Esophagus mucosa (tissue), 1 donor: ENCODE measurements at regions not wholly inside any gene's neighbourhood (a gene's known extent, or its start where the extent isn't known, plus 50 kb on each side); places are given as distances from the start of the nearest gene placed in this dataset.

Experiments
- ATAC-seq: fragments of 200-7000 bp; cut with Tn5 transposase; one replicate; pipeline ENCODE4 v1.9.1; 2020
- donor health status: DM: yes; HTN: yes; CAD: no.

DNA sequence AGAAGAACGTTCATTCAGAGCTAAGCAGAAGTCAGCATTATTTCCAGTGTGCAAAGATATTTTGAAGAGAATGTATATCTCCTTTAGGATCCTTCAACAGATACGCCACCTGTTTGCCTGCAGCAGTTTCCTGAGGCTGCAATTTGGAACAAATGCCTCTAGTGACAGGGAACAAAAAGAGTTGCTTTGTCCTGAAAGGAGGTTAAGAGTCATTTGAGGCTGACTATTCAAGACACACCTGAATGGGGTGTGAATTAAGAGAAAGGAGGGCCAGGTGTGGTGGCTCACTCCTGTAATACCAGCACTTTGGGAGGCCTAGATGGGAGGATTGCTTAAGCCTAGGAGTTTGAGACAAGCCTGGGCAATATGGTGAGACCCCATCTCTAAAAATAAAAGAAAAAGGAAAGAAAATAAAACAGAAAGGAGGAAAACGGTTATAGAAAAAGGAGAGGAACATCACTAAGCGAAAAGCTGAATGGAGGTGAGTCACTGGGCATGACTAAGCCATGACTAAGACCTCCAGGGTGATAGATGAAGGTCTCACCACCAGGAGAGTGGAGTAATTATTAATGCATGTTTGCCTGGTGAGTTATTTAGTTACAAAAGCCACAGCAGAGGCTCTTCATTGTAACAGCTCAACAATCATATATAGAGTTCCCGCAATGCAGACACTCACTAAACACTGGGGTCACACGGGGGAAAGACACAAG, 255.2 kb upstream of the TNC start:
- peak; percentile 96 for ATAC-seq

DNA sequence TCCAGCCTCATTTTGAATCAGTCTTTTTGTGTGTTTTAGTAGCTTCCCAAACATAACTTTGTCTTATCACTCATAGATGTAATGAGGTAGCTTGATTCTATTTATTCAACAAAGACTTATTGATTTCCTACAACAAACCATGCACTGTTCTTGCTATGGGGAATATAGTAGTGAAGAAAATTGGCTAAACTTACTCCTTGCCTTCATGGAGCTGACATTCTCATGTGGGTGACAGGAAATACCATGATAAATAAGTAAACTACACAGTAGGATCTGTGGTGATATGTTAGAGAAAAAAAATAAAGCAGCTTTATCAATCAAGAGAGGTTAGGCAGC, 255.7 kb upstream of the TNC start:
- no peak for ATAC-seq

DNA sequence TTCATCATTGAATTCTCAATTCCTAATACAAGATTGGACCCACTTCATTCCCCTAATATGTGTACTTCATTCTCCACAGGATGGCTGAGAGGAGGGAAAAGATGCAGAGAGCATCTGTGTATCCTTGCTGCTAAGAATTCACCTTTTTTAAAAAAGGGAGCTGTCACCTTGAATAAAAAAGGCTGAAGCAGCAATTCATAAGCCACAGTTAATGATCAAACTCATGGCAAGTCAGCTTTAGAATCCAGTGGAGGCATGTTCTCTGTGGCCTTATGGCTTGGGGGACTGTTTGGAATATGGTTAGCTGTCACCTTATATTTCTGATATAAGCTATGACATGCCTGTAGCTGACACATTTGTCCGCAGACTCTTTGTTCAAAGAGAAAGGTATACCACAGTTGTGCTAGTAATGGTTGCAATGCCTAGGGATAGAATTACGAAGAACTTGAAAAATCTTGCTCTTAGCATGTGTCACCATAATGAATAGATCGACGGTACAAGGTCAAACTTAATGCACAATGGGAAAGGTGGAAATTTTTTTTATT, 256.8 kb upstream of the TNC start:
- peak; percentile 35 for ATAC-seq

DNA sequence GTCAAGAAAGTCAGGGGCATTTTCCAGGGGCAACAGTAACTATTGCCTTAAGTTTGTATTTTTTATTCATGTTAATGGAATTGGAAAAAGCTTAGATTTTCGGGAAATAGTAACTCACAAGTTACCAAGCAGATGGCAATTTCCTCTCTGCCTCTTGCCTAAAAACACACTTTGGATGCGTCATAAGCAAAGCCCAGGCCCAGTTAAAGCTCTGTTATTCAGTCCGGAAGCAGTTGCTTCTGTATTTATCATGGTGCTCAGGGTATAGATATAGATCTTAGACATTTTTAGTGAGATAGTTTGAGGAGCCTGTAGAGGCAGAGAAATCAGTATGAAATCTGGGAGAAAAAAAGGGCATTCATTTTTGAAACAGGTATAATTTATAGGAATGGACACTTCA, 260.3 kb upstream of the TNC start:
- ATAC-seq: no peak

DNA sequence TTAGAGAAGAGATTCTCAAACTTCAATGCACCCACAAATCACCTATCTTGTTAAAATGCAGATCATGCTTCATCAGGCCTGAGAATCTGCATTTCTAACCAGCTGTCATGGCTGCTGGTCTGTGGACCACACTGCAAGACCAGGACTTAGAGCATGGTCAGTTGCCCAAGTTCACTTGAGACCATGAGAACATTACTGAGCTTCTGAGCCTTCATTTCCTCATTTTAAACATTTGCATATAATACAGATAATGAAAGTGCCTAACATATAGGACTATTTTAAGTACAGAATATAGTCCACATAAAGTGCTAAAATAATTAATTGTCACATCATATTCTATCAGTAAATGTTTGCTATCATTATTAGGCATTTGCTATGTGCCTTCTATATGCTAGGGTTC, 260.8 kb upstream of the TNC start:
- no peak for ATAC-seq

DNA sequence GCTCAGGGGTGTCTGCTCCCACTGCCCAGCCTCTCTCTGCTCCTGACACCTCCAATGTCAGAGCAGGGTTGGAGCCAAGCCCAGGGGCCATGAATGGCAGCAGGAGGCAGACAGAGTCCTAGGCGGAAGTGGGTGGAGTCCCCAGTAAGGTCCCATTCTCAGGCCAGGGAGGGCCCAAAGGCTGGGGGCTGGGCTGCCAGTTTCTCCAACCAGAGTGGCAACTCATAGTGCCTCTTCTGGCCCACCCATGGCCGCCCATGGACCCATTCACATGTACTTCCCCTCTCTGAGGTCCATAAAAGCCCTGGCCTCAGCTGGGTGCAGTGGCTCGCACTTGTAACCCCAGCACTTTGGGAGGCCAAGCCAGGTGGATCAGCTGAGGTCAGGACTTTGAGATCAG, 261.8 kb upstream of the TNC start:
- ATAC-seq: no peak

DNA sequence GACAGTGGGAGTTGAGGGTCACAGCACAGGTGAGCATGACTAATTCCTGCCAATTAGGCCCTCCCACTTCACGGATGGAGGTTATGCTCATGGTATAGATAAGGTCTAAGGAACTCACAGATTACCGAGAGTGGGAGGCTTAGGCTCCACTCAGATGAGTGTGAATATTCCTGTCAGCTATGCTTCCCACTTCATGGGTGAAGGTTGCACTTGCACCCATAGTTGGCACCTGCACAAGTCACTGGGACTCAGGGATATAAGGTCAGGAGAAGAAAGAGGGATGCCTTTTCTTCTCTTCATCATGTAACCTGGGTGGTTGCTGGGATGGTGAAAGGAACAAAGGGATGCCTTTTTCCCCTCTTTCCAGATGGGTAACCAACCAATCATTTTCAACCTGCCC, 264.9 kb upstream of the TNC start:
- no peak for ATAC-seq

DNA sequence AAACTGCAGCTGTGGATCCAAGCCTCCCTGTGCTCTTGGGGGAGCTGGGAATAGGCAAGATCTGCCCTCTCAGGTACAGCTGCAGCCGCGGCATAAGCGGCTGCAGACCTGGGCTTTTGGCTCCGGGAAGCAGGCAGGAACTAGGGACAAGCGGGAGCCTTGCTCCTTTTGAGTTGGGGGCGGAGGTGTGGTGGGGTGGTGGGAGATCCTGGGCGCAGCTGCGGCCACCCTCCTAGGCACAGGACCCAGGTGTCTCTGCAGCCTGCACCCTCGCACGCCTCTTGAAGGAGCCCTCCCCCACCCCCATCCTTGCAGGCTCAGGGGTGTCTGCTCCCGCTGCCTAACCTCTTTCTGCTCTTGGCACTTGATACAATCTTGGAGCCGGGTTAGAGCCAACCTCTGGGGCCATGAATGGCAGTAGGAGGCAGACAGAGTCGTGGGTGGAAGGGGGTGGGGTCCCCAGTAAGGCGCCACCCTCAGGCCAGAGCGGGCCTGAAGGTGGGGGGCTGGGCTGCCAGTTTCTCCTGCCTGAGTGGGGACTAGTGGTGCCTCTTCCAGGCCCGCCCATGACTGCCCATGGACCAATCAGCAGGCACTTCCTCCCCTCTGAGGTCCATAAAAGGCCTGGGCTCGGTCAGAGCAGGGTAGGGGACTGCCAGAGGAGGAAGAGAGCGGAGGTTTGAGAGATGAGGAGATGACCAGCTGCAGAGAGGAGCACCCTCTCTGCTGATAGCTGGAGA, 267.6 kb upstream of the TNC start:
- no peak for ATAC-seq

DNA sequence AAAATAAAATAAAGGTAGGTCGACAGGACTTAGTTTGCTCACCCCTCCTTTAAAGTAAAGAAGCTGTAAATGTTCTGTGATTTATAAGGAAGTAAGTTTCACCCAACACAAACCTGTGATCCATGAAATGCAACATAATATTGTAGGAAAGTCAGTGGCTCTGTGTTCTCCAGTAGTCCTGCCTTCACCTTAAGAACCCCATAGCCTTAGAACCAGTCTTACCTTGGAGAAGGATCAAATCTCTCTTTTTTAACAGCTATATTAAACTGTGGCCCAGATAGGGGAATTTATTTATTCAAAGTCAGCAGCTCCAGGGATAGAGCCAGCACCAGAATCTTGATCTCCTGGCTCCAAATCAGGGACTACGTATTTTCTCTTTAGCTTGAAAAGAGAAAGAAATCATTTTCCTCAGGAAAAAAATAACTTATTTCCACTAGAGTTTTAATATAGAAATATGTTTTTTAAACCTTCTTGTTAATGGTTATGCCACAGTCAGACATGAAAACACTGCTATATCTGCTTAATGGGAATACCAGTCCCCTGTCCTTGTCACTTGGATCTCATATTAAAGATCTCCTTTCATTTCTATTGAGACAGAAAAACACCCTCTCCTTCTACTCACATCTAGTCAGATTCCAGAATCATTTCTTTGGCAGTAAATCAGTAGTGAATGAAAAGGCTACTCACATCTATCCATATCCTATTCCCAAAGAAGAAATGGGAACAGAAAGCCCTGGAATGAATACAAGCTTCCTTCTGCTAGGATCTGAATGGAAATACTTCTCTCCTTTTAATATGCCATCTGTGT, 269.2 kb upstream of the TNC start:
- ATAC-seq: no peak

DNA sequence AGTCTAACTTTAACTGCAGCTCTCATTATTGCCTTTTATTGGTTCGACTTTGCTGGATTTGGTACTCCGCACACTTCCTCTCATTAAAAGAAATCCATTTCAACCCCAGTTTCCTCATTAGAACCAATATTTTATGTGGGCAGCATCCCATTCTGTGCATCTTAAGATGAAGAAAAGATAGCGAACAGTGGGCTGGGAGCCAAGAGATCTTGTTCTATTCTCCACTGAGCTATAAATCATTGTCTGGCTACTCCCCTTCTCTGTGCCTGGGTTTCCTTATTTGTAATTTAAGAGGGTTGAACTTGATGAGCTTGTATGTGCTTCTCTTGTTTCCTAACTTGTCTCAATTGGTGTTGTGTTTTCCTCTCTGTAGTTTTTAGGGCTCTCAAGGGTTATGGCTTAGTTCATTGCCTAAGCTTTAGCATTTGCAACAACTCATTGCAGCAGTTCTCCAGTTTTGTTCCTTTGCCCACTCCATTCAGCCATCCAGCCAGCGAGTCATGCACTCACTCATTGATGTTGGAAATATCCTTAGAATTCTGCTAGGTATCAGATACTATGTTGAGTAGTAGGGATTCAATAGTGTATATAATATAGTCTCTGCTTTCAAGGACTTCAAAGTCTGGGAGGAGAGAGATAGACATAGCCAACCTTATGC, 273.3 kb upstream of the TNC start:
- ATAC-seq: no peak

DNA sequence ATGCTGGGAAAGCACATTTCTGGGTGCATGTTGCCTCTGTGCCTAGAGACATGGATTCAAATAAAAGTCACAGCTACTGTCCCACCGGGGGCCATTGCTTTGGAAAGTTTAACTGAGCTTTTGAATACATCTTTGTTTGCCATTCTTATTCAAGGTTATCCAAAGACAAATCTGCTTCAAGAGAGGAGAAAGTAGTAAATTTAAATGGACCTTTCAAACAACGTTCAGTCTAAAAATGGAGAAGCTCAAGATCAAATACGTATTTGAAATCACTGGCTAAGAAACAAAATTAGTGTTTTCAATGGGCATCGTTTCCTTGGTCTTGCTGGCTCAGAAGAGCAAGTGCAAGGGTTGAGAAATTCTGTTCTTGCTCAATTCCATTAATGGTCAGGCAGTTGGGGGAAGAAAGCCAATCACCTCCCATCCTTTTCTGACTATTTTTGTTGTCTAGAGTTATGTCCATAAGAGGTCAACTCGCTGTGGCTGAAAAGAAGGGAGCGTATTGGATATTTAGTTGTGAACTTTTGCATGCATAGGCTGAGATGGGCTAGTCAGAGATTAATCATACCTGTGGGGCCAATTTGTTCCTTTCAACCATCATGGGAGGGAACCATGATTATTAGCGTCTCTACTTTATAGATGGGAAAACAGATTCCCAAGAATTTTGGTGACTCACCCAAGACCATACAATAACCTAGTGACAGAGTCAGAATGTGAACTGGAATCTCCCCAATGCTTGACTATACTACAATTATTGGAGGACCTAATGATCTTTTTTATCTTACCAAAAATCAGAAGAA, 276.2 kb upstream of the TNC start:
- no peak for ATAC-seq

DNA sequence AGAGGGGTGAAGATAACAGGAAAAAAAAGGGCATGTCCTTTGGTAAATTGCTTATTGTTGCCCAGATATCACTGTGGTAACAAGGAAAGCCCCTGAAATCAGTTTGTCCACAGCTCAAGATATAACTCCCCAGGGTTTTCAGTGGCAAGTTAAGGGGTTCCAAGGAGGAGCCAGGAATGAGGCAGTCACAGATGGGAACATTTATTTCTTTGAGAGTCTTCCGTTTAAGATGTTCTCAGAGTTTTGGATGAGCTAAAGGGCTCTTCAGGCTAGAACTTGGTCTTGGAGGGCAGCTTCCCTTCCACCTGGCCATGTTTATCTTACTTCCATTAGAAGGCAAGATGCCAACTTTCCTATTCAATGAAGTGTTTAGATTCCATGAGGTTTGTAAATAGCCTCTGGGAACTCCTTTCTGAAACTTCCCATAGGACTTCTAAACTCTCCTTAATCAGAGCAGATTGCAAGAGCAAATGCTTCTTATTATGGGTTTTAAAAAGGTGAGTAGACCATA, 277.6 kb upstream of the TNC start:
- ATAC-seq: no peak

DNA sequence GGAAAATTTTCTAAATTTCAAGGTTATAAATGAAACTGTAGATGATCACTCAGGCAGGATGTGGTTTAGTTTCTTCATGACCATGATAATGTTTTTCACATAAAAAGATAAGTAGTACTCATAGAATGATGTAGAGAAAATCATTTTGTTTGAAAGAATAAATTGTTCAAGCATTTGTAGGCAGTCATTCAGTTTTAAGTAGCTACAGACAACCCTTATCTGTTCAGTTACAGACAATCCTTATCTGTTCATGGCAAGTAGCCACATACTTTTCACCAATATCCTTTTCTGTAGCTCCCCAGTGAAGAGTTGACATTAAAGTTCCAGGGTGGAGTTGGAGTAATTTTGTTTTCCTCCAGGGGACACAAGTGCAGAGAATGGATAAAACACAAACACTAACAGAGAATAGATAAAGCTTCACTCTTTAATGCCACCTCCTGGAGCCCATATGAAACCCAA, 278.1 kb upstream of the TNC start:
- no peak for ATAC-seq

DNA sequence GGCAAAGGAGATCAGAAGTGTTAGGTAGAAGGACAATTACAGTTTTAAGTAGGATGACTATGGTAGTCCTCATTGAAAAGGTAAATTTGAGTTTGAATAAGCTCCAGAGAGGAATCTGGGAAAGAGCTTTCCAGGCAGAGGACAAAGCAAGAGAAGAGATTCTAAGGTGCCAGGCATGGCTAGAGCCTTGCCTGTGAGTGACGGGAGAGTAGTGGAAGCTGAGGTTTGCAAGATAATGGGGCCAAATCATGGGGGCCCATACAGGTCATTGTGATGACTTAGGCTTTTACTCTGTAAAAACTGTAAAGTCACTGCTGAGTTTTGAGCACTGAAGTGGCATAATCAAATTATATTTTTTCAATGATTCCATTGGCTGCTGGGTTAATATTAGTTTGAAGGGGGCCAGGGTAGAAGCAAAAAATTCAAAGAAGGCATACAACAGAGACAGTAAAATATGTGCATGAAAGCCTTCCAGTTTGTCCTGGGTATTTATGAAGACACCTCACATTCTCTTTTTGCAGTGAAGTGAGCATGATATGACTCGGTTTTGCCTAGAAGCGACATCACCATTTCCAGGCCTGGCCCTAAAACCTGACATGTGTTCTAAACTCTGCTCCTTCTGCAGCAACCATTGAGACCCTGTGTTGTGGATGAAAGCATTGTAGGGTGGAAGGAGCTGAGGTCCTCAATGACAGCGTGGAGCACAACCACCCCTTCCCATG, 279.8 kb upstream of the TNC start:
- ATAC-seq: no peak

DNA sequence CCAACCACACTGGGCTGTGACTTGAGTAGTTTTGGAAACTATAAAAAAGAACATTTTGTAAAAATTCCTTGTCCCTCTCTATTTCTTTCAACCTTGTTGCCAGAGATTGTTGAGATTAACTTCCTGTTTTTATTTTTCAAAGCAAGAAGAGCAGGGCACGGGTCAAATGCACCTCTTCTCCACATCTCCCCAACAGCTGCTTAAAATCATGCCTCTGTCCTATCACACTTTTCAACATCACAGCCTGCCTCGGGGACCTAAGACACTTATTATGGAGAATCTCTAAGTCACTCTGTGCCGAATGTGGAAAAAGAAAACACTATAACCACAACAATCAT, 280.3 kb upstream of the TNC start:
- ATAC-seq: no peak

DNA sequence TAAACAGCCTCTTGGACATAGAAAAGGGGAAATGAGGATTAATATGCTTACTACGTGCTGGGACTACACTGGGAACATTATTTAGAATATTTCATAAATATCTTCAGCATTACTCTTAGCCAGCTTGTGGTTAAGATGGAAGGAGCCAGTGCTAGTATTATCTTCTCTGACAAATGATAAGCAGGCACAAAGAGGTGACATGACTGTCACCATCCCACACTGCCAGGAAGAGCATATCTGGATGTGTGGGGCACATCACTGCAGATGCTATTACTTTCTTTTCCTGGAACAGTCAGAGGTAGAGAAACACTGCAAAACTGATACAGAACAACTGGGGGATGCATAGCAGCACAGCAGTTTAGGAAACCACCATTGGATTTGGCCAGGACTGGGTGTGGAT, 281.0 kb upstream of the TNC start:
- ATAC-seq: no peak

DNA sequence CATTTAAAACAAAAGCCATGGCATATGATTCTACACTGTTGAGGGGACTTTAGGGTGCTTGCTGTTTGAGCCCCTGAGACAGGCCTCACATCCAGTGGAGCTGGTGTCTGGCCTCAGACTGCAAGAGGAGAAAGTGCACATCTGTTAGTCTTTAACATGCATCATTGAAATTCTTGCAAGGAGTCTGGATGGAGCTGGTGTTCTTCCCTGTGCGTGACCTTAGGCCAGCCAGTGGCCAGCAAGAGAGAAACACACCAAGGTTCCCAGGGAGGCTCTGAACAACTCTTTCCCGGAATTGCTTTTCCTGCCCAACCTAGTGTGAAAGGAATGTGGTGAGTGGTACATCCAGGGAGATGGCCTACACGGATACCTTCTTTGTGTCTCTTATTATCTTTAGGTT, 282.8 kb upstream of the TNC start:
- no peak for ATAC-seq

DNA sequence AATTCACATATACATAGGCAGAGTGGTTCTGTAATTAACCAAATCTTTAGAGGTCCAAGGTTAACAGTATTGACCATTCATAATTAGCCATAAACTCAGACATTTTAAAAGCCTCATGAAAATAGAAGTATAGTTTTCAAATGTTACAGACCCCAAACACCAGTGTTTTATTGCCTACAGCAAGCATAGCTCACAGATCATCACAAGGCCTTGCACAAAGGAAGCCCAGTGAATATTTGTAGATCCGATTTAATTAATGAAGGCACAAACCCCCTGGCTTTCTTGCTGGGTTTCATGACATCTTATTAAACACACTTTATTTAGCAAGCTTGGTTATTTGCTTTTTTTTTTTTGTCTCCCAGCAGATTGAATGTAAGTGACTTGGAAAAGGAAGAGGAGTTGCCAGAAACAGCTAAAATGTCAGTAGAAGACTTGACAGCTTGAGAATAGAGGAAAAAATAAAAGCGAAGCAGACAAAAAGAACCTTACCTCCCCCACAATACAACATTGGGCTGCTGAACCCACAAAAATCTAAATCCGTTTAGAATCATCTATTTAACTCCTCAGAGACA, 283.9 kb upstream of the TNC start:
- ATAC-seq: no peak

DNA sequence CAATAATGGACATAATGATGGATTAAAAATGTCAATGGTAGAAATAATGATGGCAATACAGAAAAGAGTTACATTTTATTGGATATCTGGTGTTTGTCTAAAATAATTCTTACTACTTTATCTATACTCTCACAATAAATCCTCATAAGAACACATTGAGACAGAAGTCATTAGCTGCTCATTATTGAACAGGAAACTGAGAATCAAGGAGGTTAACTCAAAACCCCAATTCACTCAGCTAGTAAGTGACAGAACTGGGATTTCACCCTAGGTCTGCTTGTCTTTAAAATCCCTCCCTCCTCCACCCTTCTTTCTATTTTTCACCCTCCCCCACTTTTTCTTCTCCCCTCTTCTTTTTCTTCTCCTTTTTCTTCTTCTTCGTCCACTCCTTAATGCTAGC, 285.8 kb upstream of the TNC start:
- no peak for ATAC-seq

DNA sequence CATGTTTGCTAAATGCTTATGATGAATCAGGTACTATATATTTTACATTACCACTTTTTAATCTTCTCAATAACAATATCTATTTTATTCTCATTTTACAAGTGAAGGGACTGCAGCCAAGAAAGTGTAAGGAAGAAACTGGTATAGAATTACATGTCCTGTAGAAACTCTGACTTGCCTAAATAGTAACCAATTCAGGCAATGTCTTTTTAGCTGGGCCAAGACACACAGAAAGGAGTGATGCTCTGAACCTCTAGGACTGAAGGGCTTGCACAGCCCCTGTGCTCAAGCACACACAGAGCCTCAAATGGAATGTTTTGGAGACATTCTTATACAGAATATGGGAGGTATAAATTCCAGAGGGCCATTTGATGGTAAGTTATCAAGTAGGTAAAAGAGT, 286.4 kb upstream of the TNC start:
- no peak for ATAC-seq

DNA sequence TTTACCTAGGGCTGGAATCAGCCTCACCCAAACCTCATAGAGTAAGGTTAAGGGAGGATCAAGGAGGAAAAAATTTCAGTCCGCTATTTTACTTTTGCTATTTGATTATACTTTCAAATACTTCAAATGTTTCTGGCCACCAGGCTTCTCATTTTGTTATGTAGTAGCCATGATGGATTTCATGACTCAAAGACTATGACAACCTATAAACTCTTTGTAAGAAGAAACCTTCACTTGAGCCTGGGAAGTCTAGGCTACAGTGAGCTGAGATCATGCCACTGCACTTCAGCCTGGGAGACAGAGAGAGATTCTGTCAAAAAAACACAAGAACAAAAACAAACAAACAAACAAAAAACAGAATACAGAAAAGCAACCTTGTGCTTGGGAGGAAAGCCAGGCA, 293.6 kb upstream of the TNC start:
- no peak for ATAC-seq
